ENCODE measurements at regions not wholly inside any gene's neighbourhood (a gene's known extent, or its start where the extent isn't known, plus 50 kb on each side); places are given as distances from the start of the nearest gene placed in this dataset.

- Histone ChIP-seq H3K4me3 (ENCODE audit: low read depth, low read length) (no peak overlapping the region), H3K36me3 (ENCODE audit: control insufficient read depth in 2 of 2, insufficient read depth in 1 of 2, low read length in 2 of 2) (no peaks in the 10 kb centered on the region), H3K4me1 (ENCODE audit: control insufficient read depth, insufficient read depth, low read length) (no peaks in the 10 kb centered on the region), H3K27ac (ENCODE audit: extremely low read depth, low read depth, low read length) (no peak overlapping the region), H3K9me3 (ENCODE audit: control insufficient read depth, insufficient read depth, low read depth, low read length) (no peaks in the 10 kb centered on the region)
- TF ChIP-seq ZNF391 (tag by site-specific recombination; IDR thresholded peaks at IDR 0.05; ENCODE audit: borderline replicate concordance, low read depth), result no peak
- TF ChIP-seq, protein P1, sequence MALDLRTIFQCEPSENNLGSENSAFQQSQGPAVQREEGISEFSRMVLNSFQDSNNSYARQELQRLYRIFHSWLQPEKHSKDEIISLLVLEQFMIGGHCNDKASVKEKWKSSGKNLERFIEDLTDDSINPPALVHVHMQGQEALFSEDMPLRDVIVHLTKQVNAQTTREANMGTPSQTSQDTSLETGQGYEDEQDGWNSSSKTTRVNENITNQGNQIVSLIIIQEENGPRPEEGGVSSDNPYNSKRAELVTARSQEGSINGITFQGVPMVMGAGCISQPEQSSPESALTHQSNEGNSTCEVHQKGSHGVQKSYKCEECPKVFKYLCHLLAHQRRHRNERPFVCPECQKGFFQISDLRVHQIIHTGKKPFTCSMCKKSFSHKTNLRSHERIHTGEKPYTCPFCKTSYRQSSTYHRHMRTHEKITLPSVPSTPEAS (tag by site-specific recombination; IDR thresholded peaks at IDR 0.05), result no peak
- TF ChIP-seq ZBTB48 (tag by site-specific recombination; IDR thresholded peaks at IDR 0.05), result no peak
- no peak for TF ChIP-seq SCRT2 (tag by site-specific recombination; IDR thresholded peaks at IDR 0.05)
- TF ChIP-seq GLI4 (tag by site-specific recombination; IDR thresholded peaks at IDR 0.05), result no peak
- TF ChIP-seq HOXD13 (CRISPR knock-in tag; IDR thresholded peaks at IDR 0.05; ENCODE audit: borderline replicate concordance), result no peak
- TF ChIP-seq ZSCAN16 (tag by site-specific recombination; IDR thresholded peaks at IDR 0.05), result no peak
- no peak for TF ChIP-seq ZNF248 (tag by site-specific recombination; IDR thresholded peaks at IDR 0.05)
- TF ChIP-seq ZBTB11 (tag by site-specific recombination; conservative IDR thresholded peaks at IDR 0.05; ENCODE audit: low read depth), result no peak
- TF ChIP-seq KLF9 (tag by site-specific recombination; IDR thresholded peaks at IDR 0.05; ENCODE audit: low read depth), result no peak
- no peak for TF ChIP-seq ZNF621 (tag by site-specific recombination; IDR thresholded peaks at IDR 0.05)
- TF ChIP-seq ZNF548 (tag by site-specific recombination; IDR thresholded peaks at IDR 0.05), result no peak
- no peak for TF ChIP-seq EGR2 (tag by site-specific recombination; IDR thresholded peaks at IDR 0.05; ENCODE audit: low read depth)
- TF ChIP-seq, protein P2, sequence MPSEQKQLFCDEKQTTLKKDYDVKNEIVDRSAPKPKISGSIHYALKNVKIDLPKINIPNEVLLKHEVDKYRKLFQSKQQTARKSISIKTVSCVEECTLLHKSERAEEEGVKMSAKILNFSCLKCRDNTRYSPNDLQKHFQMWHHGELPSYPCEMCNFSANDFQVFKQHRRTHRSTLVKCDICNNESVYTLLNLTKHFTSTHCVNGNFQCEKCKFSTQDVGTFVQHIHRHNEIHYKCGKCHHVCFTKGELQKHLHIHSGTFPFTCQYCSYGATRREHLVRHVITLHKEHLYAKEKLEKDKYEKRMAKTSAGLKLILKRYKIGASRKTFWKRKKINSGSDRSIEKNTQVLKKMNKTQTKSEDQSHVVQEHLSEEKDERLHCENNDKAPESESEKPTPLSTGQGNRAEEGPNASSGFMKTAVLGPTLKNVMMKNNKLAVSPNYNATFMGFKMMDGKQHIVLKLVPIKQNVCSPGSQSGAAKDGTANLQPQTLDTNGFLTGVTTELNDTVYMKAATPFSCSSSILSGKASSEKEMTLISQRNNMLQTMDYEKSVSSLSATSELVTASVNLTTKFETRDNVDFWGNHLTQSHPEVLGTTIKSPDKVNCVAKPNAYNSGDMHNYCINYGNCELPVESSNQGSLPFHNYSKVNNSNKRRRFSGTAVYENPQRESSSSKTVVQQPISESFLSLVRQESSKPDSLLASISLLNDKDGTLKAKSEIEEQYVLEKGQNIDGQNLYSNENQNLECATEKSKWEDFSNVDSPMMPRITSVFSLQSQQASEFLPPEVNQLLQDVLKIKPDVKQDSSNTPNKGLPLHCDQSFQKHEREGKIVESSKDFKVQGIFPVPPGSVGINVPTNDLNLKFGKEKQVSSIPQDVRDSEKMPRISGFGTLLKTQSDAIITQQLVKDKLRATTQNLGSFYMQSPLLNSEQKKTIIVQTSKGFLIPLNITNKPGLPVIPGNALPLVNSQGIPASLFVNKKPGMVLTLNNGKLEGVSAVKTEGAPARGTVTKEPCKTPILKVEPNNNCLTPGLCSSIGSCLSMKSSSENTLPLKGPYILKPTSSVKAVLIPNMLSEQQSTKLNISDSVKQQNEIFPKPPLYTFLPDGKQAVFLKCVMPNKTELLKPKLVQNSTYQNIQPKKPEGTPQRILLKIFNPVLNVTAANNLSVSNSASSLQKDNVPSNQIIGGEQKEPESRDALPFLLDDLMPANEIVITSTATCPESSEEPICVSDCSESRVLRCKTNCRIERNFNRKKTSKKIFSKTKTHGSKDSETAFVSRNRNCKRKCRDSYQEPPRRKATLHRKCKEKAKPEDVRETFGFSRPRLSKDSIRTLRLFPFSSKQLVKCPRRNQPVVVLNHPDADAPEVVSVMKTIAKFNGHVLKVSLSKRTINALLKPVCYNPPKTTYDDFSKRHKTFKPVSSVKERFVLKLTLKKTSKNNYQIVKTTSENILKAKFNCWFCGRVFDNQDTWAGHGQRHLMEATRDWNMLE (tag by site-specific recombination; conservative IDR thresholded peaks at IDR 0.05; ENCODE audit: low read depth), result no peak
- TF ChIP-seq, protein P3, sequence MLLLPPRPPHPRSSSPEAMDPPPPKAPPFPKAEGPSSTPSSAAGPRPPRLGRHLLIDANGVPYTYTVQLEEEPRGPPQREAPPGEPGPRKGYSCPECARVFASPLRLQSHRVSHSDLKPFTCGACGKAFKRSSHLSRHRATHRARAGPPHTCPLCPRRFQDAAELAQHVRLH (tag by site-specific recombination; IDR thresholded peaks at IDR 0.05), result no peak
- ChIA-PET CTCF (interaction anchor here (0.6 to 1.3 kb wide), 4 partner anchors 103 to 453 kb away, joined by 3 to 5 read pairs (median 4); no protein-coding TSS in a partner anchor), POLR2A (no interaction called here)
Observed at GRCh38 chr3:24639061-24639460, 144.4 kb upstream of the THRB start.

Measured in HEK293 (cell line).